HepG2 (cell line): ENCODE measurements at regions not wholly inside any gene's neighbourhood (a gene's known extent, or its start where the extent isn't known, plus 50 kb on each side); places are given as distances from the start of the nearest gene placed in this dataset.

ENCODE experiments used
- ATAC-seq: fragments of 200-7000 bp; cut with Tn5 transposase; 3 replicates; pipeline ENCODE4 v1.9.1; 2020; ENCODE audit warnings: mild to moderate bottlenecking, moderate library complexity
- BruUV-seq: library from RNA; stranded (reverse); fragments of 400-500 nt; replicated peaks from 2 replicates; lab custom pipeline; 2021; lab: Mats Ljungman, UMichigan
- CTCF ChIA-PET: fragments of 300-600 bp; formaldehyde crosslinking; extraction: SDS; loops from one replicate; lab custom pipeline; 2021; ENCODE audit warnings: low total read pairs, inconsistent platforms, low intra/inter-chr PET ratio; lab: Yijun Ruan, JAX
- POLR2A ChIA-PET: fragments of 350-600 bp; sonication (Branson Sonifier 250); formaldehyde crosslinking; loops from one replicate; lab custom pipeline; 2020; ENCODE audit warnings: antibody characterized with exemption, inconsistent platforms; lab: Yijun Ruan, JAX
- DNase-seq: peaks from one replicate; pipeline ENCODE4 v3.0.0-alpha.2; 2015; ENCODE audit warnings: low spot score
- FAIRE-seq: peaks from 3 replicates; lab custom pipeline; 2011; peaks lifted over from hg19 to GRCh38; lab: Jason Lieb, UNC
- H2AFZ ChIP-seq: one replicate; pipeline ENCODE4 v1.6.1; 2011; ENCODE audit warnings: low read length, inconsistent platforms
- H3K27ac ChIP-seq: fragments of 300-600 bp; 3 replicates; pipeline ENCODE4 v1.8.0; 2011; ENCODE audit warnings: mixed run types, mild to moderate bottlenecking, mixed read lengths, low read length, inconsistent platforms; ENCODE audit not compliant: insufficient read depth; ENCODE audit errors: extremely low read length
- H3K27me3 ChIP-seq, 2 experiments: fragments of 200-600 bp in 1 of 2; 2 replicates in 1 of 2; 3 replicates in 1 of 2; pipeline versions ENCODE4 v1.6.0 to v1.8.0; 2011; ENCODE audit warnings: low read length in 2 of 2, mild to moderate bottlenecking in 2 of 2, moderate library complexity in 2 of 2, inconsistent platforms in 1 of 2; ENCODE audit not compliant: insufficient read depth in 2 of 2, control insufficient read depth in 1 of 2
- H3K36me3 ChIP-seq, 2 experiments: fragments of 200-600 bp in 1 of 2; replicated peaks in 1 of 2; 2 replicates in 1 of 2; 3 replicates in 1 of 2; pipeline versions ENCODE4 v1.5.1 to v1.8.0; 2011; ENCODE audit warnings: low read length in 2 of 2, inconsistent platforms in 1 of 2; ENCODE audit not compliant: insufficient read depth in 2 of 2, control insufficient read depth in 1 of 2
- H3K4me1 ChIP-seq: 2 replicates; pipeline ENCODE4 v1.5.1; 2012; ENCODE audit warnings: low read length, inconsistent platforms; ENCODE audit not compliant: insufficient read depth
- H3K4me2 ChIP-seq: 2 replicates; pipeline ENCODE4 v1.6.0; 2011; ENCODE audit warnings: low read depth, low read length, inconsistent platforms
- H3K4me3 ChIP-seq, 3 experiments: fragments of 200-600 bp in 1 of 3; sonication (generic), shearing (Covaris generic) in 1 of 3; replicated peaks in 1 of 3; 2 replicates each; pipeline ENCODE4 v1.5.1; 2011 to 2016; ENCODE audit warnings: low read length in 3 of 3, inconsistent platforms in 2 of 3, low read depth in 2 of 3, mild to moderate bottlenecking in 2 of 3, control low read depth in 1 of 3, mixed read lengths in 1 of 3; ENCODE audit not compliant: insufficient read depth in 1 of 3
- H3K79me2 ChIP-seq: one replicate; pipeline ENCODE4 v1.6.1; 2011; ENCODE audit warnings: low read length, inconsistent platforms; ENCODE audit not compliant: insufficient read depth
- H3K9ac ChIP-seq: 2 replicates; pipeline ENCODE4 v1.6.0; 2011; ENCODE audit warnings: mild to moderate bottlenecking, low read depth, low read length, inconsistent platforms; ENCODE audit not compliant: insufficient read depth
- H3K9me3 ChIP-seq: 2 replicates; pipeline ENCODE4 v1.5.1; 2012; ENCODE audit warnings: mild to moderate bottlenecking, low read length
- H4K20me1 ChIP-seq: 2 replicates; pipeline ENCODE4 v1.6.0; 2011; ENCODE audit warnings: inconsistent platforms, mild to moderate bottlenecking, low read length, moderate library complexity; ENCODE audit not compliant: insufficient read depth
- ATF7-NPFF ChIP-seq: sonication (generic); formaldehyde crosslinking; IDR thresholded peaks from 2 replicates; pipeline ENCODE4 v1.8.1; 2023; ENCODE audit warnings: mild to moderate bottlenecking, low read depth, missing genetic modification reagents, moderate library complexity
- FIP1L1 ChIP-seq: fragments of 200-400 bp; formaldehyde crosslinking; IDR thresholded peaks from 2 replicates; pipeline ENCODE4 v1.6.1; 2018; ENCODE audit warnings: low read depth, mild to moderate bottlenecking, low read length, moderate library complexity, borderline replicate concordance; ENCODE audit not compliant: insufficient read depth
- FOSL2 ChIP-seq: sonication (generic); formaldehyde crosslinking; IDR thresholded peaks from 2 replicates; pipeline ENCODE4 v1.4.0; 2020; ENCODE audit warnings: missing genetic modification reagents
- PAX8 ChIP-seq: sonication (generic); formaldehyde crosslinking; IDR thresholded peaks from 2 replicates; pipeline ENCODE4 v1.8.0; 2022; ENCODE audit warnings: mild to moderate bottlenecking, missing genetic modification reagents, borderline replicate concordance
- PHF5A ChIP-seq: IDR thresholded peaks from one replicate; pipeline ENCODE4 v1.6.1; 2018; ENCODE audit warnings: low read depth, missing genetic modification reagents; ENCODE audit not compliant: unreplicated experiment
- SKI ChIP-seq: fragments of 450-650 bp; IDR thresholded peaks from one replicate; pipeline ENCODE4 v1.6.1; 2018; ENCODE audit warnings: mild to moderate bottlenecking; ENCODE audit not compliant: partially characterized antibody
- TRIM24 ChIP-seq: sonication (generic); formaldehyde crosslinking; IDR thresholded peaks from 2 replicates; pipeline ENCODE4 v1.8.0; 2022; ENCODE audit warnings: mild to moderate bottlenecking, missing genetic modification reagents
- ZNF224 ChIP-seq: sonication (generic); formaldehyde crosslinking; IDR thresholded peaks from 2 replicates; pipeline ENCODE4 v1.5.0; 2020; ENCODE audit warnings: mild to moderate bottlenecking, missing genetic modification reagents
- ZNF503 ChIP-seq: sonication (generic); formaldehyde crosslinking; IDR thresholded peaks from 2 replicates; pipeline ENCODE4 v1.4.0; 2020; ENCODE audit warnings: missing genetic modification reagents
- ZNF549 ChIP-seq: sonication (generic); formaldehyde crosslinking; IDR thresholded peaks from 2 replicates; pipeline ENCODE4 v1.5.0; 2020; ENCODE audit warnings: missing genetic modification reagents
- ZNF781 ChIP-seq: sonication (generic); formaldehyde crosslinking; IDR thresholded peaks from 2 replicates; pipeline ENCODE4 v1.5.1; 2020; ENCODE audit warnings: borderline replicate concordance, mild to moderate bottlenecking, missing genetic modification reagents; ENCODE audit errors: not compliant biosample characterization
- WGBS: methylation state at CpG from one replicate; pipeline ENCODE4 v1.1.6; 2017; ENCODE audit warnings: low lambda C conversion rate; 5-methylcytosine and 5-hydroxymethylcytosine counted together
- in situ Hi-C: cut with HindIII; loops from 2 replicates; pipeline ENCODE4 v1.10.0; 2017; ENCODE audit warnings: low pct_unique_long_range_greater_than_20kb; ENCODE audit not compliant: extremely low pct_ligation_motif_present
- intact Hi-C: fragments of 100-400 bp; cut with micrococcal nuclease; formaldehyde crosslinking; loops from one replicate; pipeline ENCODE4 v1.10.0; 2022; ENCODE audit not compliant: unreplicated experiment

- FAIRE-seq (no peak), DNase-seq (no peak), ATAC-seq (no peak)
- Histone ChIP-seq H4K20me1 (no peaks in the 10 kb centered on the region), H3K79me2 (no peaks in the 10 kb centered on the region), H3K4me1 (no peaks in the 10 kb centered on the region), H3K9me3 (peaks cover 13% of the 10 kb centered on the region; the same call in 1 of the 2 replicates), H3K27ac (no peak overlapping the region), H3K4me2 (no peak overlapping the region), H3K9ac (no peak overlapping the region), H3K36me3 (no peaks in the 10 kb centered on the region), H3K27me3 (no peaks in the 10 kb centered on the region; a peak in 1 of 5 replicates), H3K4me3 (no peak overlapping the region), H2AFZ (no peak overlapping the region)
- POLR2A ChIA-PET = no interaction called here
- BruUV-seq = no TSS peak
- 3% methylated on average over 1 of the region's 1 CpG for WGBS
- CTCF ChIA-PET = no interaction called here
- in situ Hi-C loops (no loop called here), intact Hi-C loops (no loop called here)
- TF ChIP-seq ZNF549 (CRISPR knock-in tag) = no peak
- TF ChIP-seq ZNF503 (CRISPR knock-in tag) = no peak
- no peak for TF ChIP-seq SKI
- TF ChIP-seq TRIM24 (CRISPR knock-in tag) = no peak
- TF ChIP-seq FOSL2 (CRISPR knock-in tag) = no peak
- TF ChIP-seq ZNF781 (CRISPR knock-in tag) = no peak
- no peak for TF ChIP-seq ATF7-NPFF (CRISPR knock-in tag)
- TF ChIP-seq PAX8 (CRISPR knock-in tag) = no peak
- TF ChIP-seq ZNF224 (CRISPR knock-in tag) = no peak
- no peak for TF ChIP-seq FIP1L1
- TF ChIP-seq PHF5A (CRISPR knock-in tag) = no peak
Observed at GRCh38 chr12:90757957-90758356, 197.0 kb downstream of the CCER1 start.
